KOPT-K1 (cell line): ENCODE measurements at regions not wholly inside any gene's neighbourhood (a gene's known extent, or its start where the extent isn't known, plus 50 kb on each side); places are given as distances from the start of the nearest gene placed in this dataset.

Experiments
- H3K27ac ChIP-seq: fragments of 200-600 bp; sonication (generic); 2 replicates; pipeline ENCODE4 v1.5.1; 2016; ENCODE audit warnings: antibody characterized with exemption, mild to moderate bottlenecking, low read depth, low read length; ENCODE audit not compliant: poor library complexity, severe bottlenecking
- H3K36me3 ChIP-seq: fragments of 200-600 bp; sonication (generic); 2 replicates; pipeline ENCODE4 v1.5.1; 2017; ENCODE audit warnings: antibody characterized with exemption, mild to moderate bottlenecking, low read length, moderate library complexity; ENCODE audit not compliant: insufficient read depth
- H3K9me3 ChIP-seq: fragments of 200-600 bp; sonication (generic); 2 replicates; pipeline ENCODE4 v1.5.1; 2017; ENCODE audit warnings: antibody characterized with exemption, low read length, mild to moderate bottlenecking; ENCODE audit not compliant: insufficient read depth, poor library complexity, severe bottlenecking

DNA sequence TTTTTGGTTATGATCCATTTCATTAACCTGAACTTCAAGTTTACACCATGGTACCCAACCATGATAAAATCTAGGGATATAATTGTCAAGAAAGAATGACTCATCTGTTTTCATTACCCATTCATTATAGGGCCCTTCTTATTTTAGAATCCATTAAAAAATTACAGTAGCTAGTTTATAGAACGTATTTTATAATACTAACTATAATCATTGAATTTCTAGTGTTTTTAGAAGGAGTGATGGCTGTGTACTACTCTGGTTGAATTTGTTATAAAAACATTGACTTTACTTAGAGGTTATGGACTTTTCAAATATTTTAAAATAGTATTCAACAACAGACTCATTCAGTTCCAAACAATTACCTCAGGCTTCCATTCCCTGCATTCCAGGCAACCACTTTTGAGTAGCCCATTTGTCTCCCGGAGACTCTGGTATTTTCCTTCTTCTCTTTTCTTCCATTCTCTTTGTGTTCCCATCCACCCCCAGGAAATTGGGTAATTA is 71.9 kb upstream of the KLF12 start:
- H3K36me3 ChIP-seq, result no peaks in the 10 kb centered on the region
- H3K27ac ChIP-seq, result no peak overlapping the region
- no peaks in the 10 kb centered on the region for H3K9me3 ChIP-seq

DNA sequence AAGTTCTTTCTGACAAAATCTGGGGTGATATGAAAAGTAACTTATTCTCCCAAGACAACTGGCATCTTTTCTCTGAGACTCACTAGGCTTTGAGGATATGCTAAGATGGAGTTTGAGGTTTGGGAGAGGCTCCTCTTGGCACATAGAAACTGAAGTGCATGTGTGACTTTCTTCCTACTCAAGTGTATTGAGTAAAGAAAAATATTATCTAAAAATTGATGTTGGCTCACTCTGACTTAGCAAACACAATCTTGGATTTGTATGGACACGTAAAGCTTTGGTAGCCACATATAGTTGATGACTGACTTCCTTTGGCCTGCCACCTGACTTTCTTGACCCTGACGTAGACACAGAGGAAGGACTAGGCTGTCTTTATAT is 71.1 kb upstream of the KLF12 start:
- H3K9me3 ChIP-seq, result no peaks in the 10 kb centered on the region
- H3K36me3 ChIP-seq, result no peaks in the 10 kb centered on the region
- H3K27ac ChIP-seq, result no peak overlapping the region

DNA sequence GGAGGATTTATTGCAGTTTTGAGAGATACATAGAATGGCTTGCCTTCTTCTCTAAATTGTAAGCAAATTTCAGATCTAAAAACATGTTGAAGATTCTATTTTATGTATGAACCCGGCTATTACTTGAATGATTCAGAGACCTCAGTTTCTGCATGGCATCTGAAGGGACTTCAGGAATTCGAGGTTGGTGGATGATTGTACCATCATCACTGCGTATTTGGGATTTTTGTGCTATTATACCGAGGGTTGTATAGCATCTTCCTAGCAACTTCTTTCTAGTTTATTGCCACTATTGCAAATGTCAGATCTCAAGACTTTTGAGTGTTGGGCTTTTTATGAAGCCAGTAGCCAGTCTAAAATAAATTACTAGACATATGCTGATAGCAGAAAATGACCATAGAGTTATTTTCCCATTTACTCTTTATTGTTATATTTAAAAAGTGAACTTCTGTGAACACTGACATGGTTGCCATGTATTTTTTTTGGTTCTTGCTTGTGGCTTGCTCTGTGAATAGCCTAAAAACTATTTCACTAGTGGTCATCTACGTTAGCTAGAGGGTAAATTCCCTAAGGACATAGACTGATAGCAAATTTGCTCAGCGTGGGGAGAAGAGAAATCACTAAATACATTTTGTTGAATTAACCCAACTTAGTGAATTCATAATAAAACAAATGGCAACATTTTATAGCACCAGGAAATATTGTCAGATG is 70.6 kb upstream of the KLF12 start:
- Histone ChIP-seq H3K36me3 (no peaks in the 10 kb centered on the region), H3K27ac (no peak overlapping the region), H3K9me3 (no peaks in the 10 kb centered on the region)

DNA sequence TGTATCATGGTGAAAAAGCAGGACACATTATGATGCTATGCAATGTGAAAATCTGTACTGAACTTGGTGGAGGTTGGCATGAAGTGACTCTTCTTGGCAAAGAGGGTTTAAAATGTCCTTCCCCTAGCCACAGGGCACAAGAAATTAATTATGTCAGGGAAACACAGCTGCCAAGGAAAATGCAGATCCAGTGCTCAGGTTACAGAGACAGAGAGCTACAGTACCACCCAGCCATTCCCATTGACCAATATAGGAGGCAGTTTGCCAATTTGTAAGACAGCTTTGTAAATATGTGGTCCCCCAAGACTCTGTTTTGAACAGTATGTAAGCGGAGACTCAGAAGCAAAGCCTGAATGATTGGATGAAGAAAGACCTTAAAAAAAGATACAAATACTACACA is 69.4 kb upstream of the KLF12 start:
- H3K36me3 ChIP-seq, result no peaks in the 10 kb centered on the region
- H3K27ac ChIP-seq, result no peak overlapping the region
- H3K9me3 ChIP-seq, result no peaks in the 10 kb centered on the region

DNA sequence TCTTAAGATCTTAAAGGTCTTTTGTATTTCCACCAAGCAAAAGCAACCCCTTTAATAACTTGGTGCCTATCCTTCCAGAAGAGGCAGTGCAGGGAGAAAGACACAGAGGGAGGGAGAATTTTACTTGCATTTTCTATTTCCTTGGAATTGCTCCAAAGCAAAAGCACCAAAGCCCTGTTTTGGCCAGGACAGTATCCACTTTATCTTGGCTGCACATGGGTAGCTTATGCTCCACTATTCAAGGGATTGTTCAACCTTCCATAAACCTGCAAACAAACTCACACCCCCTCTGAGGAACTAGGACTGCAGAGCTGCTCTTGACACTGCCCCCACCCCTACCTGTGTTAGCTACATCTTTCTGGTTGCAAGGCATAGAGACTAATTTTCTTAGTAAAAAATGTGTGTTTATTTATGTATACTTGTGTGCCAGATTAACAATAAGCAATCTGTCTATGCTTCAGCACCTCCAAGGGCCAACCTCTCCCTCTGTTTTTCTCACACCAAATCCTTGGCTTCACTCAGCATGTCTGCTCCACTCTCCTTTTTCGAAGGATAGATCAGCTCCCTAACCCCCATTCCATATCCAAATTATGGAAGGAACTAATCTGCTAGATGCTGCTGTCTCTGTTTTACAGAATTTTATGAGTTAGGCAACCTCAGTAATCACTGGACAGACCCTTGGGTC is 68.1 kb upstream of the KLF12 start:
- Histone ChIP-seq H3K36me3 (no peaks in the 10 kb centered on the region), H3K27ac (no peak overlapping the region), H3K9me3 (no peaks in the 10 kb centered on the region)

DNA sequence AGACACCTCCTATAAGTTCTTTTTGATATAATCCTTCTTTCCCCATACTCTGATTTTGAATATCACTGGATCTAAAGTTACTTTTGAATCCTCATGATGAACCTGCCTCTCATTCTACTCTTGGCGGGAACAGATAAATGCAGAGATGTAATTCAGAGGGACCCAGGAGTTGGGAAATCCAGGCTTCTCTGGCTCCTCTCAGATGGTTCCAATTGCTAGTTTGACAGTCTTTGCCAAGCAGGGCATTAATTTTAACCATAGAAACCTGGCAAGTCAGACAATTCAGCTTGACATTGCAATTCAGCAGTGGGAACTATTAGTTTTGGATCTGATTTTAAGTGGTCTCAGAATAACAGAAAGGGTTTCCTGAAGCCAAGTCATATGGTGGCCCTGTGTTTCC is 67.3 kb upstream of the KLF12 start:
- Histone ChIP-seq H3K36me3 (no peaks in the 10 kb centered on the region), H3K9me3 (no peaks in the 10 kb centered on the region), H3K27ac (no peak overlapping the region)

DNA sequence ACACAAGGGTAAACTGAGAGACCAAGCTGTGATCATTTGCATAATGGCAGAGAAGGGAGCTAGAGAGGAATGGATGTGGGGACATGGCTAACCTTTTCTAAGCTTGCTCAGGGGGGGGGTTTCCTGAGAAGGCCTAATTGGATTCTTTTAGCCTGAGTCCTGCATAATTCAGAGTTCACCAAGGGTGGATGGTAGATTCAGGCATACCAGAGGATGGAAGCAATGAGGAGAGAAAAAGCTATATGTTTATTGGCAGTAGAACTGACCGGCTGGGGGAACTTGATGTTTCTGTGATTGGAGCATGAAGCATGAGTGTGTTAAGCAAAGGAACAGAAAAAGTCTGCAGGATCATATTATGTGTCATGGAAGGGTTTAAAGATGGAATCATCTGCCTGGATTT is 65.9 kb upstream of the KLF12 start:
- Histone ChIP-seq H3K36me3 (no peaks in the 10 kb centered on the region), H3K27ac (no peak overlapping the region), H3K9me3 (no peaks in the 10 kb centered on the region)

DNA sequence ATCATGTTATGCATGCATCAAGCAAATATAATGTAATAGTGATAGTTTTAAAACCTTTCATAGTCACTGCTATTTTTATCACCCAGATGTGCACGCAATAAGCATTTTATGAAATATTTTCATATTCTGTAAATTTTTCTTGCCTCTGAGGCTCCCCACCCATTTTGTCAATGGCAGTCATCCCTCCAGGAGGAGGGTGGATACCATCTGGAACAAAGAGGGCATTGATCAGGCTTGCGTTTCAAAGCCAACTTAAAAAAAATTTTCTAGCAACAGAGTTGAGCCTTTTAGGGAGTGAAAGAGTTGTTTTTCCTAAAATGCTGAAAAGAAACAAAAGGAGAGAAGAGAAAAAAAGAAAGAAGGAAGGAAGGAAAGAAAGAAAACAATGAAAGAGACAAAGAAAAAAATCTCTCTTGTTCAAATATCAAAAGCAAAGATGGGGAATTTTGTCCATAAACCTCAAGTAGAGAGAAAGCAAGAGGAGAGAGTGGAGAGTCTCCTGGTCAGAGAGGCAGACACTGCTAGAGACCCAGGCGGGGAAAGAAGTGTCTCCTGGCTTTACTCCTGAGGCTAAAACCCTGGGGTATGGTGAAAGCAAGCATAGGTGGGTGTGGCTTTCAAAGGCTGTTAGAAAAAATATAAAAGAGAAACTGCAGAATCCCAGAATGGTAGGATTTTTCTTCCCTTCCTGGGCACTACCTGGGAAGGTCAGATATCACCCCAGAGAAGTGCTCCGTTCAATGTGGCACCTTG is 63.6 kb upstream of the KLF12 start:
- H3K27ac ChIP-seq, result no peak overlapping the region
- H3K9me3 ChIP-seq, result no peaks in the 10 kb centered on the region
- H3K36me3 ChIP-seq, result no peaks in the 10 kb centered on the region

DNA sequence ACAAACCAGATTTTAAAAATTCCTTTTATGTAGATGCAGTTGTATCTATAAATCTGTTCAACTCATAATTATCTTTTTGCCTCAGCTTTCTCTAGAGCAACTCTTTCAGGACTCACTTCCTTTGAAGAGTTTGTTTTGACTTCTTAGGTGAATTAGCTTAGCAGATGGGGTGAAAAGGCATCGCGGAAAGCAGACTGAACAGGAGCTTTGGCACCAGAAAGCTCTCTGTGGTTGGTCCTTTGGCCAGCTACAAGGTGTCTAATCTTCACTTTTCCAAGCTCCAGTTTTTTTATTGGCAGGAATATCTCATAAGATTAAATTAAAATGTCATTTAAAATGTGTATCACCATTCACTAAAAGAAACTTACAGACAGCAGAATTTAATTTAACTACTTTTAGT is 60.6 kb upstream of the KLF12 start:
- H3K36me3 ChIP-seq, result no peaks in the 10 kb centered on the region
- H3K9me3 ChIP-seq, result no peaks in the 10 kb centered on the region
- no peak overlapping the region for H3K27ac ChIP-seq

DNA sequence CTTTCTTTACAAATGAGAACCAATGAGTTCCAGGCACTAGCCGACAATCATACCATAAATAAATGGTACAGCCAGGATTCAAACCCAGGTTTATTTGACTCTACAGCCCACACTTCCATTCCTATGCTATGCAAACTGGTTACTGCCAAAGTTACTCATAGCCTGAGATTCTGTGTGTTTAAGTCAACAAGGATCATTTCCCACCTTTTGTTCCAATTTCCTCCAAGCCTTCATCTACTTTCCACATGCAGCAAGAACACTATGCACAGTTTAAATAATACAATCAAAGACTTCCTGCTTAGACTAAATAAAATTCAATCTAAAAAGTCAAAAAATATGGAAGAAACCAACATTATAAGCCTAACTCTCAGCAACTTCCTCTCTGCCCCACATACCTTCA is 59.2 kb upstream of the KLF12 start:
- H3K27ac ChIP-seq, result no peak overlapping the region
- no peaks in the 10 kb centered on the region for H3K9me3 ChIP-seq
- no peaks in the 10 kb centered on the region for H3K36me3 ChIP-seq

DNA sequence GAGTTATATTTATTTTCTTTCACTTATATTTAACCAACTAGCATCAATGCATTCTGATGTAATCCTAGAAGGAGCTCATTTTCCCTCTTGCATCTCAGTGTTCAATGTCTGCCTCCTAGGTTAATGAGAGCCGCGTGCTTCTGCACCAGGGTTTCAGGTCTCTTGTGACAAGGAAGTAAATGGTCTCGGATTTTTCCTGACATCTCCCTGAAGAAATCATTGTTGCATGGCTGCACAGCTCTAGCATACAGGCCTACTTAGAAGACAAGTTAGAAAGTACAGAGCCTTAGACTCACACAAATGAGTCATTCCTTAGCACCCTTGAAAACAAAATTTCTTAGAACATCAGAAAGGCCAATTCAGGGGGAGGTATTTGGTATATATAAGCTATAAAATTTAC is 57.2 kb upstream of the KLF12 start:
- no peak overlapping the region for H3K27ac ChIP-seq
- no peaks in the 10 kb centered on the region for H3K36me3 ChIP-seq
- no peaks in the 10 kb centered on the region for H3K9me3 ChIP-seq

DNA sequence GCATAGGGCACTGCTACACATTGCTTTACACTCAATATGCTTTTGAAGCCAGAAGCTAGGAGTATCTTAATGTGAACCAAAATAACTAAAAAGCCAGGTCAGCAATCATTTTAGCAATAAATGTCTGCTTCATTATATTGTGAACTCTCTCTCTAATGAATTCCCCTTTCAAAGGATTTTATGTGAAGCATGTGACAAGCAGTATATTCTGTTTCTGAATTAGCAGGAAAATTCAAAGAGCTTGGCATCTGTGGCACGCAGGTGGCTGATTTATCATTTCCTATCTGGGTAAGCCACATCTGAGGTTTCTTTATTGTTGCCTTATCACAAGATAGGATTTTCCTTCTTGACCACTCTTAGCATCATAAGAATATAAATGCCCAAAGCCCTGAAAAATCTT is 56.8 kb upstream of the KLF12 start:
- Histone ChIP-seq H3K36me3 (no peaks in the 10 kb centered on the region), H3K9me3 (no peaks in the 10 kb centered on the region), H3K27ac (no peak overlapping the region)

DNA sequence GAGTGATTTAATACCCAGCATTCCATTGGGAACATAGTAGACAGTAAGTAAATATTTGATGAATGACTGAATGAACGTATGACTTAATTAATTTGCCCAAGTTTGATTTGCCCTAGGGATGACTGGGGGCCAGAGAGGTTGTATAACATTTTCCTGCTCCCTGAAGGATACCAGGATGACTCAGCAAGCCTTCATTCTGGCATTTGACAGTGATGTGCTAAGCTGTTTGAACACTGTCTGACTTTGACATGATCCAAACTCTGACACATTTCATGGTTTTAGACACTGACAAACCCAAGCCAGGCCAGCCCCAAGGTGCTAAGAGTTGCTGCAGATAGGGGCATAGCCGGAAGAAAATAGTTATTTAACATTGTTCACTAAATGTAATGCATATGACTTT is 53.4 kb upstream of the KLF12 start:
- H3K9me3 ChIP-seq, result no peaks in the 10 kb centered on the region
- H3K36me3 ChIP-seq, result no peaks in the 10 kb centered on the region
- no peak overlapping the region for H3K27ac ChIP-seq

DNA sequence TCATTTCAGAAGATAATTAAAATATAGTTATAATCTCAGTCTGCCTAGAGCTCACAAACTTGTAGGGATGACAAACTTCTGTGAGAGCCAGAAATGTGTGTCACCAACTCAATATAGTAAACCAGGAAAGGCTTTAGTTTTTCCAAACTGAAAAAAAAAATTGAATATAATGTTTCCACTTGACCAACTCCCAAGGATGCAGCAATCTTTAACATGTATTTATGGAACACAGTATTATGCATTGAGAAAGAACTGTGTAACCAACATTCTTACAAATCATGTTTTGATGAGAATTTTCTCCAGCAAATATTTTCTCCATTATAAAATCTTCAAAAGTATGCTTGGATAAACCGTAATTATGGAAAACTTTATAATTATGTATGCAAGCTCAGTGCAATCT is 50.1 kb upstream of the KLF12 start:
- Histone ChIP-seq H3K27ac (no peak overlapping the region), H3K9me3 (no peaks in the 10 kb centered on the region), H3K36me3 (no peaks in the 10 kb centered on the region)
